GM23338 (cell line): ENCODE measurements at regions not wholly inside any gene's neighbourhood (a gene's known extent, or its start where the extent isn't known, plus 50 kb on each side); places are given as distances from the start of the nearest gene placed in this dataset.

Experiments used
- ATAC-seq: fragments of 200-7000 bp; cut with Tn5 transposase; 3 replicates; pipeline ENCODE4 v1.9.1; 2020
- DNase-seq: peaks from one replicate; pipeline ENCODE4 v3.0.0-alpha.2; 2015; ENCODE audit warnings: low spot score
- H2AFZ ChIP-seq: fragments of 200-600 bp; sonication (generic); 2 replicates; pipeline ENCODE4 v1.8.0; 2016; ENCODE audit warnings: antibody characterized with exemption, mild to moderate bottlenecking, moderate library complexity
- H3F3A ChIP-seq: fragments of 200-600 bp; sonication (generic); replicated peaks from 2 replicates; pipeline ENCODE4 v1.8.0; 2017; ENCODE audit warnings: antibody characterized with exemption, mixed run types, low read depth
- H3K27ac ChIP-seq: fragments of 200-600 bp; sonication (generic); 2 replicates; pipeline ENCODE4 v1.6.1; 2016; ENCODE audit warnings: low read depth
- H3K27me3 ChIP-seq: fragments of 200-600 bp; sonication (generic); 2 replicates; pipeline ENCODE4 v1.8.0; 2016; ENCODE audit warnings: mild to moderate bottlenecking, mixed run types, moderate library complexity; ENCODE audit not compliant: insufficient read depth
- H3K36me3 ChIP-seq: fragments of 200-600 bp; sonication (generic); 2 replicates; pipeline ENCODE4 v1.8.0; 2016; ENCODE audit warnings: mild to moderate bottlenecking; ENCODE audit not compliant: insufficient read depth
- H3K4me1 ChIP-seq: fragments of 200-600 bp; sonication (generic); 2 replicates; pipeline ENCODE4 v1.8.0; 2016; ENCODE audit warnings: mild to moderate bottlenecking, moderate library complexity; ENCODE audit not compliant: insufficient read depth
- H3K4me2 ChIP-seq: fragments of 200-600 bp; sonication (generic); 2 replicates; pipeline ENCODE4 v1.7.1; 2017; ENCODE audit warnings: mixed run types
- H3K4me3 ChIP-seq: fragments of 200-600 bp; sonication (generic); 2 replicates; pipeline ENCODE4 v1.6.1; 2016; ENCODE audit warnings: mixed run types
- H3K79me2 ChIP-seq: fragments of 200-600 bp; sonication (generic); replicated peaks from 2 replicates; pipeline ENCODE4 v1.8.0; 2017; ENCODE audit warnings: mild to moderate bottlenecking; ENCODE audit not compliant: insufficient read depth
- H3K9me2 ChIP-seq: fragments of 200-600 bp; sonication (generic); 2 replicates; pipeline ENCODE4 v1.8.0; 2017; ENCODE audit not compliant: insufficient read depth
- H4K20me1 ChIP-seq: fragments of 200-600 bp; sonication (generic); replicated peaks from 2 replicates; pipeline ENCODE4 v1.8.0; 2017; ENCODE audit warnings: mild to moderate bottlenecking; ENCODE audit not compliant: insufficient read depth
- H3K27ac Mint-ChIP-seq: 2 replicates; pipeline ENCODE4 v1.8.0; 2020; ENCODE audit warnings: inconsistent platforms, mild to moderate bottlenecking, moderate library complexity, mixed read lengths
- H3K27me3 Mint-ChIP-seq: 3 replicates; pipeline ENCODE4 v1.8.0; 2022; ENCODE audit warnings: low read depth, mild to moderate bottlenecking, moderate library complexity, mixed read lengths, inconsistent platforms; ENCODE audit not compliant: insufficient read depth, poor library complexity
- H3K36me3 Mint-ChIP-seq: 3 replicates; pipeline ENCODE4 v1.8.0; 2021; ENCODE audit warnings: low read depth, mild to moderate bottlenecking, inconsistent platforms, moderate library complexity, mixed read lengths
- H3K4me1 Mint-ChIP-seq: 3 replicates; pipeline ENCODE4 v1.8.0; 2020; ENCODE audit warnings: mild to moderate bottlenecking, inconsistent platforms, mixed read lengths
- H3K4me3 Mint-ChIP-seq: 3 replicates; pipeline ENCODE4 v1.8.0; 2021; ENCODE audit warnings: moderate library complexity, mild to moderate bottlenecking, inconsistent platforms, mixed read lengths
- H3K9me3 Mint-ChIP-seq: 3 replicates; pipeline ENCODE4 v1.8.0; 2020; ENCODE audit warnings: moderate library complexity, mild to moderate bottlenecking, inconsistent platforms, mixed read lengths
- TF ChIP-seq, protein P1 (sequence below), 2 experiments: fragments of 200-600 bp in 1 of 2; sonication (generic) in 1 of 2; conservative IDR thresholded peaks; 2 replicates each; pipeline versions ENCODE4 v1.5.1 to v1.6.1; 2016 to 2017; ENCODE audit warnings: antibody characterized with exemption in 2 of 2, low read depth in 2 of 2, mild to moderate bottlenecking in 2 of 2, moderate library complexity in 1 of 2
- TF ChIP-seq, protein P2 (sequence below): fragments of 250-450 bp; sonication (Bioruptor Pico); IDR thresholded peaks from 2 replicates; pipeline ENCODE4 v1.5.0; 2020; ENCODE audit warnings: mild to moderate bottlenecking, moderate library complexity

DNA sequence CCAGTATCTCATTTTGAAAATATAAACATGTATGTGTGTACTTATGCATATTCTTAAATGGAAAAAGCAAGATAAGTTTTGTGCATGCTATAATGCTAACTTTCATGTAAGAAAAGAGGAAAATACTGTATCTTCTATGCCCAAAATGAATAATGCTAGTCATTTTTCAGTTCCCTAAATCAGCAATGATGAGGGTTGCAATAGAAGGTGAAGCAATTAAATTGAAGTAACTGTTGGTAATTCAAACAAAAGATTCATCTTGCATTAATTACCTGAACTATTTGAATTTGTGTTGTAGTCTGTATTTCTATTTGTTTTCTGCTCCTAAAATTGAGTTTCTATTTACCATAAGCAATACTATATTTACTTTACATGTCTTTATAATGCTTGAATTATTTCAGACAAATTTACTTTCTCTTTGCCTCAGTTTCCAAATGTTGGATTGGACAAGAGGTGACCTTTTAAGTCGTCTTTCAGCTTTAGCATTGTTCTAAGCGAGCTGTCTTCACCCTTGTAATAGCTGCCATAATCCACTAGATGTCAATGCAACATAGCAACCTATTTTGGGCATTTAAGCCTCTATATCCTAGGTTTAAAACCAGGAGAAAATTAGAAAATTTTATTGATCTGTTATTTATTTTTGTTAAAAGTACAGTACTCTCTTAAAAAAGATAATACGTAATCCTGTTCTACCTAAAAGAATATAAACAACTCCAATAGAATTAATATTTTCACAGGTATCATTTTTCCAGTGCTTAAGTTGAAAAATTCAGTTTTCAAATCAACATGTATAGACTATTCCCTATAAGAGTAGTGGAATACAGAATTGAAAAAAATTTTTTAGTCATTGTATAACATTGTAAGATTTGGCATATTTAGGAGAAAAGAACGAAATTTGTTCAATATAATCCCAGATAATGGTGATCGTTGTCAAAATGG lies 52.3 kb upstream of the IFNGR1 start:
- Histone ChIP-seq H3K79me2 (no peaks in the 10 kb centered on the region), H4K20me1 (no peaks in the 10 kb centered on the region), H3K36me3 (no peaks in the 10 kb centered on the region), H2AFZ (no peak overlapping the region), H3K4me1 (no peaks in the 10 kb centered on the region), H3K27ac (no peak overlapping the region), H3K4me3 (no peak overlapping the region), H3K4me2 (no peak overlapping the region), H3K27me3 (no peaks in the 10 kb centered on the region), H3F3A (no peaks in the 10 kb centered on the region), H3K9me2 (no peaks in the 10 kb centered on the region)
- no peaks in the 10 kb centered on the region for H3K36me3 Mint-ChIP-seq
- no peaks in the 10 kb centered on the region for H3K27me3 Mint-ChIP-seq
- DNase-seq (peak; percentile 77), ATAC-seq (peak; percentile 73)
- peaks cover 2% of the 10 kb centered on the region; the same call in 1 of the 3 replicates for H3K4me1 Mint-ChIP-seq
- no peaks in the 10 kb centered on the region for H3K9me3 Mint-ChIP-seq
- H3K27ac Mint-ChIP-seq, result no peak overlapping the region
- H3K4me3 Mint-ChIP-seq, result no peak overlapping the region
- TF ChIP-seq, protein P1, sequence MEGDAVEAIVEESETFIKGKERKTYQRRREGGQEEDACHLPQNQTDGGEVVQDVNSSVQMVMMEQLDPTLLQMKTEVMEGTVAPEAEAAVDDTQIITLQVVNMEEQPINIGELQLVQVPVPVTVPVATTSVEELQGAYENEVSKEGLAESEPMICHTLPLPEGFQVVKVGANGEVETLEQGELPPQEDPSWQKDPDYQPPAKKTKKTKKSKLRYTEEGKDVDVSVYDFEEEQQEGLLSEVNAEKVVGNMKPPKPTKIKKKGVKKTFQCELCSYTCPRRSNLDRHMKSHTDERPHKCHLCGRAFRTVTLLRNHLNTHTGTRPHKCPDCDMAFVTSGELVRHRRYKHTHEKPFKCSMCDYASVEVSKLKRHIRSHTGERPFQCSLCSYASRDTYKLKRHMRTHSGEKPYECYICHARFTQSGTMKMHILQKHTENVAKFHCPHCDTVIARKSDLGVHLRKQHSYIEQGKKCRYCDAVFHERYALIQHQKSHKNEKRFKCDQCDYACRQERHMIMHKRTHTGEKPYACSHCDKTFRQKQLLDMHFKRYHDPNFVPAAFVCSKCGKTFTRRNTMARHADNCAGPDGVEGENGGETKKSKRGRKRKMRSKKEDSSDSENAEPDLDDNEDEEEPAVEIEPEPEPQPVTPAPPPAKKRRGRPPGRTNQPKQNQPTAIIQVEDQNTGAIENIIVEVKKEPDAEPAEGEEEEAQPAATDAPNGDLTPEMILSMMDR (conservative IDR thresholded peaks at IDR 0.05; ENCODE audit: low read depth in 2 of 2), result peak; percentile 86 to 97
- TF ChIP-seq, protein P2, sequence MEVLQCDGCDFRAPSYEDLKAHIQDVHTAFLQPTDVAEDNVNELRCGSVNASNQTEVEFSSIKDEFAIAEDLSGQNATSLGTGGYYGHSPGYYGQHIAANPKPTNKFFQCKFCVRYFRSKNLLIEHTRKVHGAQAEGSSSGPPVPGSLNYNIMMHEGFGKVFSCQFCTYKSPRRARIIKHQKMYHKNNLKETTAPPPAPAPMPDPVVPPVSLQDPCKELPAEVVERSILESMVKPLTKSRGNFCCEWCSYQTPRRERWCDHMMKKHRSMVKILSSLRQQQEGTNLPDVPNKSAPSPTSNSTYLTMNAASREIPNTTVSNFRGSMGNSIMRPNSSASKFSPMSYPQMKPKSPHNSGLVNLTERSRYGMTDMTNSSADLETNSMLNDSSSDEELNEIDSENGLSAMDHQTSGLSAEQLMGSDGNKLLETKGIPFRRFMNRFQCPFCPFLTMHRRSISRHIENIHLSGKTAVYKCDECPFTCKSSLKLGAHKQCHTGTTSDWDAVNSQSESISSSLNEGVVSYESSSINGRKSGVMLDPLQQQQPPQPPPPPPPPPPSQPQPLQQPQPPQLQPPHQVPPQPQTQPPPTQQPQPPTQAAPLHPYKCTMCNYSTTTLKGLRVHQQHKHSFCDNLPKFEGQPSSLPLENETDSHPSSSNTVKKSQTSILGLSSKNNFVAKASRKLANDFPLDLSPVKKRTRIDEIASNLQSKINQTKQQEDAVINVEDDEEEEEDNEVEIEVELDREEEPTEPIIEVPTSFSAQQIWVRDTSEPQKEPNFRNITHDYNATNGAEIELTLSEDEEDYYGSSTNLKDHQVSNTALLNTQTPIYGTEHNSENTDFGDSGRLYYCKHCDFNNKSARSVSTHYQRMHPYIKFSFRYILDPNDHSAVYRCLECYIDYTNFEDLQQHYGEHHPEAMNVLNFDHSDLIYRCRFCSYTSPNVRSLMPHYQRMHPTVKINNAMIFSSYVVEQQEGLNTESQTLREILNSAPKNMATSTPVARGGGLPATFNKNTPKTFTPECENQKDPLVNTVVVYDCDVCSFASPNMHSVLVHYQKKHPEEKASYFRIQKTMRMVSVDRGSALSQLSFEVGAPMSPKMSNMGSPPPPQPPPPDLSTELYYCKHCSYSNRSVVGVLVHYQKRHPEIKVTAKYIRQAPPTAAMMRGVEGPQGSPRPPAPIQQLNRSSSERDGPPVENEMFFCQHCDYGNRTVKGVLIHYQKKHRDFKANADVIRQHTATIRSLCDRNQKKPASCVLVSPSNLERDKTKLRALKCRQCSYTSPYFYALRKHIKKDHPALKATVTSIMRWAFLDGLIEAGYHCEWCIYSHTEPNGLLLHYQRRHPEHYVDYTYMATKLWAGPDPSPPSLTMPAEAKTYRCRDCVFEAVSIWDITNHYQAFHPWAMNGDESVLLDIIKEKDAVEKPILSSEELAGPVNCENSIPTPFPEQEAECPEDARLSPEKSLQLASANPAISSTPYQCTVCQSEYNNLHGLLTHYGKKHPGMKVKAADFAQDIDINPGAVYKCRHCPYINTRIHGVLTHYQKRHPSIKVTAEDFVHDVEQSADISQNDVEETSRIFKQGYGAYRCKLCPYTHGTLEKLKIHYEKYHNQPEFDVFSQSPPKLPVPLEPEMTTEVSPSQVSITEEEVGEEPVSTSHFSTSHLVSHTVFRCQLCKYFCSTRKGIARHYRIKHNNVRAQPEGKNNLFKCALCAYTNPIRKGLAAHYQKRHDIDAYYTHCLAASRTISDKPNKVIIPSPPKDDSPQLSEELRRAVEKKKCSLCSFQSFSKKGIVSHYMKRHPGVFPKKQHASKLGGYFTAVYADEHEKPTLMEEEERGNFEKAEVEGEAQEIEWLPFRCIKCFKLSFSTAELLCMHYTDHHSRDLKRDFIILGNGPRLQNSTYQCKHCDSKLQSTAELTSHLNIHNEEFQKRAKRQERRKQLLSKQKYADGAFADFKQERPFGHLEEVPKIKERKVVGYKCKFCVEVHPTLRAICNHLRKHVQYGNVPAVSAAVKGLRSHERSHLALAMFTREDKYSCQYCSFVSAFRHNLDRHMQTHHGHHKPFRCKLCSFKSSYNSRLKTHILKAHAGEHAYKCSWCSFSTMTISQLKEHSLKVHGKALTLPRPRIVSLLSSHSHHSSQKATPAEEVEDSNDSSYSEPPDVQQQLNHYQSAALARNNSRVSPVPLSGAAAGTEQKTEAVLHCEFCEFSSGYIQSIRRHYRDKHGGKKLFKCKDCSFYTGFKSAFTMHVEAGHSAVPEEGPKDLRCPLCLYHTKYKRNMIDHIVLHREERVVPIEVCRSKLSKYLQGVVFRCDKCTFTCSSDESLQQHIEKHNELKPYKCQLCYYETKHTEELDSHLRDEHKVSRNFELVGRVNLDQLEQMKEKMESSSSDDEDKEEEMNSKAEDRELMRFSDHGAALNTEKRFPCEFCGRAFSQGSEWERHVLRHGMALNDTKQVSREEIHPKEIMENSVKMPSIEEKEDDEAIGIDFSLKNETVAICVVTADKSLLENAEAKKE (CRISPR knock-in tag), result no peak
